Gastrocnemius medialis (tissue), 4 donors: ENCODE measurements at regions not wholly inside any gene's neighbourhood (a gene's known extent, or its start where the extent isn't known, plus 50 kb on each side); places are given as distances from the start of the nearest gene placed in this dataset.

Experiments
- ATAC-seq, 2 donors: fragments of 150-250 bp; one replicate each; pipeline ENCODE4 v1.9.1; 2016
- DNase-seq, 2 donors: peaks; one replicate each; pipeline ENCODE4 v3.0.0-alpha.2; 2019
- H3K27ac ChIP-seq, 4 donors: fragments of 200-600 bp; sonication (generic); 1 replicate in 1 of 4; 2 replicates in 3 of 4; pipeline ENCODE4 v1.5.1; 2016 to 2018; ENCODE audit warnings: mild to moderate bottlenecking in 2 of 4, moderate library complexity in 1 of 4
- H3K27me3 ChIP-seq, 3 donors: fragments of 200-600 bp; sonication (generic) in 2 of 3; 1 replicate in 1 of 3; 2 replicates in 2 of 3; pipeline versions ENCODE4 v1.5.1 to v1.6.0; 2016 to 2019; ENCODE audit warnings: mild to moderate bottlenecking in 1 of 3, moderate library complexity in 1 of 3
- H3K36me3 ChIP-seq, 2 donors: fragments of 200-600 bp; sonication (generic) in 1 of 2; one replicate each; pipeline ENCODE4 v1.5.1; 2017 to 2018
- H3K4me1 ChIP-seq, 2 donors: fragments of 200-600 bp; sonication (generic) in 1 of 2; one replicate each; pipeline ENCODE4 v1.5.1; 2016 to 2017; ENCODE audit warnings: mild to moderate bottlenecking in 2 of 2
- H3K4me3 ChIP-seq, 4 donors: fragments of 200-600 bp; sonication (generic) in 3 of 4; 1 replicate in 1 of 4; 2 replicates in 3 of 4; pipeline ENCODE4 v1.5.1; 2016 to 2019; ENCODE audit warnings: mild to moderate bottlenecking in 2 of 4
- H3K9me3 ChIP-seq, 3 donors: fragments of 200-600 bp; sonication (generic) in 2 of 3; 1 replicate in 1 of 3; 2 replicates in 2 of 3; pipeline ENCODE4 v1.5.1; 2016 to 2019
- CTCF ChIP-seq, 5 experiments: fragments of 450-650 bp in 3 of 5; fragments of 200-600 bp in 2 of 5; sonication (generic) in 2 of 5; IDR thresholded peaks in 4 of 5; conservative IDR thresholded peaks in 1 of 5; 1 replicate in 4 of 5; 2 replicates in 1 of 5; pipeline ENCODE4 v1.5.1; 2016 to 2019; ENCODE audit warnings: antibody characterized with exemption in 5 of 5, mild to moderate bottlenecking in 3 of 5, moderate library complexity in 3 of 5
- POLR2A ChIP-seq, 2 donors: fragments of 450-650 bp; IDR thresholded peaks; one replicate each; pipeline ENCODE4 v1.6.1; 2017; ENCODE audit warnings: antibody characterized with exemption in 2 of 2, mild to moderate bottlenecking in 2 of 2, moderate library complexity in 2 of 2
- in situ Hi-C, 4 donors: fragments of 200-750 bp; cut with MboI; loops; one replicate each; pipeline versions ENCODE4 v1.15.0 to v1.8.0; 2017; ENCODE audit warnings: low sequenced_read_pairs in 4 of 4
- intact Hi-C: fragments of 100-400 bp; cut with DNase I; formaldehyde crosslinking; loops from one replicate; pipeline ENCODE4 v1.15.1; 2023; ENCODE audit warnings: low total_unique reads

- intact Hi-C loops, result no loop called here
- TF ChIP-seq POLR2A (IDR thresholded peaks at IDR 0.05) (no peak), CTCF (IDR thresholded peaks at IDR 0.05 in 4 of 5, conservative IDR thresholded peaks at IDR 0.05 in 1 of 5) (no peak)
- in situ Hi-C loops, result no loop called here
- no peaks in the 10 kb centered on the region for H3K36me3 ChIP-seq
- no peak overlapping the region for H3K4me3 ChIP-seq
- no peak for ATAC-seq
- DNase-seq, result no peak
- H3K27me3 ChIP-seq, result no peaks in the 10 kb centered on the region
- no peaks in the 10 kb centered on the region for H3K4me1 ChIP-seq
- H3K27ac ChIP-seq, result no peak overlapping the region
- no peaks in the 10 kb centered on the region for H3K9me3 ChIP-seq
Measured at GRCh38 chr11:15471895-15472799, 357.4 kb downstream of the INSC start.

- no peaks in the 10 kb centered on the region for H3K36me3 ChIP-seq
- H3K4me1 ChIP-seq, result no peaks in the 10 kb centered on the region
- no peaks in the 10 kb centered on the region for H3K27me3 ChIP-seq
- H3K27ac ChIP-seq, result no peak overlapping the region
- in situ Hi-C loops, result no loop called here
- intact Hi-C loops, result no loop called here
- no peak overlapping the region for H3K4me3 ChIP-seq
- DNase-seq (no peak), ATAC-seq (no peak)
- no peaks in the 10 kb centered on the region for H3K9me3 ChIP-seq
- TF ChIP-seq POLR2A (IDR thresholded peaks at IDR 0.05) (no peak), CTCF (IDR thresholded peaks at IDR 0.05 in 4 of 5, conservative IDR thresholded peaks at IDR 0.05 in 1 of 5) (no peak)
Measured at GRCh38 chr11:15473954-15474837, 359.5 kb downstream of the INSC start.

GRCh38 chr11:15476371-15476917 lies 361.7 kb downstream of the INSC start:
- no peaks in the 10 kb centered on the region for H3K9me3 ChIP-seq
- no peaks in the 10 kb centered on the region for H3K36me3 ChIP-seq
- in situ Hi-C loops, result no loop called here
- H3K27me3 ChIP-seq, result no peaks in the 10 kb centered on the region
- no peaks in the 10 kb centered on the region for H3K4me1 ChIP-seq
- ATAC-seq, result no peak
- H3K4me3 ChIP-seq, result no peak overlapping the region
- no peak for DNase-seq
- no peak for TF ChIP-seq CTCF (IDR thresholded peaks at IDR 0.05 in 4 of 5, conservative IDR thresholded peaks at IDR 0.05 in 1 of 5)
- H3K27ac ChIP-seq, result no peak overlapping the region
- intact Hi-C loops, result no loop called here

GRCh38 chr11:15481871-15482270 lies 367.1 kb downstream of the INSC start:
- DNase-seq, result no peak
- in situ Hi-C loops (no loop called here), intact Hi-C loops (no loop called here)
- no peaks in the 10 kb centered on the region for H3K4me1 ChIP-seq
- no peaks in the 10 kb centered on the region for H3K9me3 ChIP-seq
- H3K36me3 ChIP-seq, result no peaks in the 10 kb centered on the region
- no peaks in the 10 kb centered on the region for H3K27me3 ChIP-seq
- ATAC-seq, result no peak
- H3K27ac ChIP-seq, result no peak overlapping the region
- no peak overlapping the region for H3K4me3 ChIP-seq
- TF ChIP-seq CTCF (IDR thresholded peaks at IDR 0.05 in 4 of 5, conservative IDR thresholded peaks at IDR 0.05 in 1 of 5) (no peak), POLR2A (IDR thresholded peaks at IDR 0.05) (no peak)
